ENCODE measurements at regions not wholly inside any gene's neighbourhood (a gene's known extent, or its start where the extent isn't known, plus 50 kb on each side); places are given as distances from the start of the nearest gene placed in this dataset.

DNA sequence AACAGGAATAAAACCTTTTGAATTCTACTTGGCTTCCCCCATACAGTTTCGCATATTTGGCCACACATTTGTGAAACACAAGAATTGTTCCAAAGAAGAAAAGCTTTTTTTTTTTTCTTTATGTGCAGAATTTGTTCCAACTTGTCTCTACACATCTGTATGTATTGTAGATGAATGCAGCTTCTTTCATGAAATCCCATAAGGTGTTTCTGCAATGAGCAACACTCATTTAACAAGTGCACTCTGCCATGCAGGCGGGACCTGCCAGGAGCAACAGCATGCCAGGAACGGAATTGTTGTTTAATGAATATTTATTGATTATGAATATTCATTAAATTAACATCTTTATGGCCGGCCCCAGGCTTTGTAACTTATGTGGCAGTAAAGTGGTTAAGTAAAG lies 1075.0 kb downstream of the TTLL7 start:
- no peak for TF ChIP-seq POLR2A (IDR thresholded peaks at IDR 0.05; ENCODE audit: low read depth)
- TF ChIP-seq CTCF (IDR thresholded peaks at IDR 0.05): no peak
- no peak for TF ChIP-seq EP300 (IDR thresholded peaks at IDR 0.05)
